ENCODE measurements at regions not wholly inside any gene's neighbourhood (a gene's known extent, or its start where the extent isn't known, plus 50 kb on each side); places are given as distances from the start of the nearest gene placed in this dataset.

DNA sequence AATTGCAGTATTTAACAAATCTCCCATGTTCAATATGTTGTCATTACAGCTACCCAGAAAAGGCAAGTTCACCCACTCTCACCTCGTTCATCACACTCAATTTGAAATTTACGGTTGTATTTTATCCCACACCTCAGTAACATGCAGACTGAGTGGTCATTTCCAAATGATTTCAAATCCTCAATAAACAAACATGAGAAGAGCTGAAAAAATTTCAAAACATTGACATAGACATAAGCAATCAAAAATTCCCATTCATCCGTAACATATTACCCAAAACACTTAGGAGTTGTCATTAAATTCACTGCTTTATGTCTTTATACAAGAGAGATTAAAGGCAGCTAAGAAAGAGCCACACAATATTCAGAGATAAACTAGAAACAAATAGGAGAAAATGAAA, 61.7 kb upstream of the NEBL start:
- no peak for DNase-seq

DNA sequence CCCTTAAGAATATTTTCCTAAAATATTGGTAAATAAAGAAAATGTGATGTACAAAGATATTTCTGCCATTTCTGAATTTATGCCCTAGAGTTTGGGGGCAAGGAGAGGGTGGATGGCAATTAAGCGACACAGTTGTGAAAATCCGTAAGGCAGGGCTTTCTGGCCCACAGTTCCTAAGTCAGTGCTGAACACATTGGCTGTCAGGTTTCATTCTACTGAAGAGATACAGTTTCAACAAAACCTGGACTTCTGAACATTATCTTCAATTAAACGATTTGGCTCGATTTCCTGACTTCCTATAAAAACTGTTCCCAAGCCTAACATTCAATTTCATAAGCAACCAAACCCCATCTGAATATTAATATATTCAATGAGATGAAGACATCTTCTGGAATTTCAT, 61.1 kb upstream of the NEBL start:
- no peak for DNase-seq

DNA sequence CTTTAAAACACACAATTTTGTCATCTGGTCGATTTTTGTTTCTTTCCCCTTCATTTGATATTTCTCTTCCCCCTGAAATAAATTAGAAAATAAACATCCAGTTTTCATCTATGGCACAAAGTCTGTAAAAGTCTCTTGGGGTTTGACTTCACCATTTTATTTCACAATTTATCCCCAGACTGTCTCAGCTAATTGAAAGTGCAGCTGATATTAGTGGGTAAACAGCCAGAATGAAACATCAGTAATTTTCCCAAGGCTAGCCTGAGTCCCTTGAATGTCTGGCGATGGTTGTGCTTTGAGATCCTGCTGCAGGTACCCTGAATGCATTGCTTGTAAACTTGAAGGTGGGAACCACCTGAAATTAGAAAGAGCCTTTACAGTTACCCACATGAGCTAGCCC, 60.6 kb upstream of the NEBL start:
- DNase-seq: no peak

DNA sequence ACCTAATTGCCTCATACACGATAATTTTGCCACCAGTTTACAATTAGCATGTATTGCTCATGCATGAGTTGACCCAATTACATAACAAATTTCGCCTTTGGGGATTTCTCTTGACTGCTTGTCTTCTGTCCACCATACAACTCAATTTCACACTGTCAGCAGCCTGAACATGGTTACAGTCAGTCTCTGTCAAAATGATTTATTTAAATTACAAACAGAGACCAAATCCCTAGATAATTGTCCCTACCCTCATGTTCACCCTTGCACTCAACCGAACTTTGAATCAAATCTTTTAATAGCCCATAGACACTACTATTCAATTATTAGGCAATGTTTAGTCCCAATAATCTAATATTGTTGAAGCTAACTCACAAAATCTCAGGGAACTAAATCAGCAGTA, 59.7 kb upstream of the NEBL start:
- DNase-seq: no peak

GRCh38 chr10:20955355-20955893, 58.3 kb upstream of the NEBL start:
- DNase-seq: no peak

DNA sequence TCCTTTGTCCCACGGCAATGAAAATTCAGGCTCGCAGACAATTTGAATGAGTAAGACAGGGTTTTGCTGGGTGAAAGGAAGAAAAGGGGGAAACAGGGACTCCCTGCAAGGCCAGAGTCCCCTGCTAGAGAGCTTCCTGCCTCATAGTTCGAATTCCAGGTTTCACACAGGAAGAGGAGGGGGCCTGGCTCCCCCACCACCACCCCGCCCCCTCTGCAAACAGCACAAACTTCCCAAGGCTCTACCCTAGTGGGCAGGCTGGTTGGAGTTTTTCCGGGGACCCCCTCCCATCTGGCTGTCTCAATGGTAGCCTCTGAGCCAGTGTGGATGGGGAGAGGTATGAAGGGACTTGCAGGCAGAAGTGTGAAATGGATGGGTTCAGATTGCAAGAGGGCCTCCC, 57.4 kb upstream of the NEBL start:
- no peak for DNase-seq

DNA sequence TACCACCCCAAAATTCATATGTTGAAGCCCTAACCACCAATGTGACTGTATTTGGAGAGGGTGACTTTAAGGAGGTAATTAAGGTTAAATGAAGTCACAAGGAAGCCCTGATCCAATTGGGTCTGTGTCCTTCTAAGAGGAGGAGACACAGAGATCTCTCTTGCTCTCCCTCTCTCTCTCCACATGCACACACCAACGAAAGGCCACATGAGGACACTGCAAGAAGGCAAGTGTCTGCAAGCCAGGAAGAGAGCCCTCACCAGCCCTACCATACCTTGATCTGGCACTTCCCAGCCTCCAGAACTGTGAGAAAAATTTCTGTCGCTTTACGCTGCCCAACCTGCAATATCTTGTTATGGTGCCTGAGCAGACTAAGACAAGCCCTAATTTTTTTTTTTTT, 56.0 kb upstream of the NEBL start:
- no peak for DNase-seq

DNA sequence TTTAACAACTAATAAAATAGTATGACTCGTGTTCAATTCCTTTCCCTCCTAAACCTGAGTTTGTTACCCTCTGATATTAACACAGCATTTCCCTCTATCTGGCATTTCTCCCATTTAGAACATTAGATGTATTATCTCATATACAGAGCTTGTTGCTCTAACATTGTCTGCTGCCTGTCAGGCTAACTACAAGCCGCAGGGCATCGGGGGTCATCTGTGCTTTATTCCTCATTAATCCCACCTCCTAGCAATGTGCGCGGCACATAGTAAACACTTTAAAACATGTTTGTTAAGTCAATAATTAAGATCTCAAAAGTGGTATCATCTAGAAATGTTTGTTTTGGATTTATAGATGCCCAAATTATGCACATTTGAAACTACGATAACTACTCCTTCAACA, 52.9 kb upstream of the NEBL start:
- no peak for DNase-seq

DNA sequence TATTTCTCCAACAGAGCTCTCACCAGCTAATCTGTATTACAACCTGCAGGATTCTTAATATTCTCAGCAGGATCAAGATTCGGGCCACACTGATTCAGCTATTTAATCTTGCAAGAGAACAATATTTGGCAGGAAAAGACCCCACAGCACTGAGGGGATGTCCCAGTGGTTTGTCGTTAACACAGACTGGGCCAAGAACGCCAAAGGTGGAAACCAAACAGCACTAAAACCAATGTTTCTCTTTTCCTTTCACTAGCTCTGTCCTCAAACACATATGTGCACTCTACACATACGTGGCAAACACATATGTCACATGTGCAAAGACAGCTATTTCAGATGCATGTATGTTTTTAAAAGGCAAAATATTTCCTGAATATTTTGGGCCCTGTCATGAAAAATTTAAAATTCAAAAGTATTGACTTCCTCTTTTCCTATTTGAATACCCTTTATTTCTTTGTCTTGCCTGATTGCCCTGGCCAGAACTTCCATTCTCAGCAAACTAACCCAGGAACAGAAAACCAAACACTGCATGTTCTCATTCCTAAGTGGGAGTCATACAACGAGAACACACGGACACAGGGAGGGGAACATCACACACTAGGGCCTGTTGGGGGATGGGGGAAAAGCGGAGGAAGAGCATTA, 51.7 kb upstream of the NEBL start:
- no peak for DNase-seq
